A673 (cell line): ENCODE measurements at regions not wholly inside any gene's neighbourhood (a gene's known extent, or its start where the extent isn't known, plus 50 kb on each side); places are given as distances from the start of the nearest gene placed in this dataset.

ENCODE experiments used
- BruUV-seq: library from RNA; stranded (reverse); fragments of 400-500 nt; replicated peaks from 2 replicates; lab custom pipeline; 2021; lab: Mats Ljungman, UMichigan
- CTCF ChIA-PET: fragments of 300-600 bp; sonication (Branson Sonifier 250); formaldehyde crosslinking; loops from one replicate; lab custom pipeline; 2022; ENCODE audit warnings: antibody characterized with exemption; lab: Charles Lee
- POLR2A ChIA-PET: fragments of 300-600 bp; sonication (Branson Sonifier 250); formaldehyde crosslinking; loops from one replicate; lab custom pipeline; 2022; ENCODE audit warnings: antibody characterized with exemption; ENCODE audit not compliant: low non-redundant PET; lab: Charles Lee
- DNase-seq: peaks from one replicate; pipeline ENCODE4 v3.0.0-alpha.2; 2015; ENCODE audit warnings: low spot score
- H3K27ac ChIP-seq: fragments of 200-600 bp; sonication (generic); 2 replicates; pipeline ENCODE4 v1.5.1; 2016; ENCODE audit warnings: mixed run types, low read depth, mild to moderate bottlenecking, mixed read lengths, antibody characterized with exemption, low read length; ENCODE audit not compliant: poor library complexity, severe bottlenecking
- H3K27me3 ChIP-seq: fragments of 200-600 bp; sonication (generic); replicated peaks from 2 replicates; pipeline ENCODE4 v1.6.1; 2017; ENCODE audit warnings: mixed run types, low read depth, mild to moderate bottlenecking, mixed read lengths, antibody characterized with exemption, low read length; ENCODE audit not compliant: insufficient read depth, poor library complexity
- H3K36me3 ChIP-seq: fragments of 200-600 bp; sonication (generic); 2 replicates; pipeline ENCODE4 v1.6.1; 2016; ENCODE audit warnings: mixed run types, mild to moderate bottlenecking, mixed read lengths, antibody characterized with exemption, low read length; ENCODE audit not compliant: insufficient read depth, poor library complexity, severe bottlenecking
- H3K4me1 ChIP-seq: fragments of 200-600 bp; sonication (generic); 2 replicates; pipeline ENCODE4 v1.6.1; 2017; ENCODE audit warnings: mixed run types, mild to moderate bottlenecking, mixed read lengths, antibody characterized with exemption, low read length; ENCODE audit not compliant: insufficient read depth, poor library complexity, severe bottlenecking
- H3K4me3 ChIP-seq: fragments of 200-600 bp; sonication (generic); 2 replicates; pipeline ENCODE4 v1.5.1; 2016; ENCODE audit warnings: low read depth, mixed run types, mild to moderate bottlenecking, mixed read lengths, low read length; ENCODE audit not compliant: poor library complexity, severe bottlenecking
- H3K9me3 ChIP-seq: fragments of 200-600 bp; sonication (generic); 2 replicates; pipeline ENCODE4 v1.6.1; 2016; ENCODE audit warnings: mixed run types, low read depth, mild to moderate bottlenecking, mixed read lengths, antibody characterized with exemption, low read length; ENCODE audit not compliant: poor library complexity, severe bottlenecking
- EZH2 ChIP-seq: fragments of 200-600 bp; sonication (generic); IDR thresholded peaks from 2 replicates; pipeline ENCODE4 v1.6.1; 2017; ENCODE audit warnings: borderline replicate concordance, low read depth, mild to moderate bottlenecking, mixed read lengths, antibody characterized with exemption, low read length; ENCODE audit not compliant: poor library complexity, severe bottlenecking
- intact Hi-C: fragments of 100-400 bp; cut with micrococcal nuclease; formaldehyde crosslinking; loops from one replicate; pipeline ENCODE4 v1.10.0; 2022; ENCODE audit not compliant: unreplicated experiment
- TF ChIP-seq, protein P1 (sequence below): fragments of 300-800, 200-600 bp; sonication (generic); conservative IDR thresholded peaks from 2 replicates; pipeline ENCODE4 v1.5.1; 2017; ENCODE audit warnings: low read depth, mild to moderate bottlenecking, antibody characterized with exemption, low read length, moderate library complexity, mixed read lengths

DNA sequence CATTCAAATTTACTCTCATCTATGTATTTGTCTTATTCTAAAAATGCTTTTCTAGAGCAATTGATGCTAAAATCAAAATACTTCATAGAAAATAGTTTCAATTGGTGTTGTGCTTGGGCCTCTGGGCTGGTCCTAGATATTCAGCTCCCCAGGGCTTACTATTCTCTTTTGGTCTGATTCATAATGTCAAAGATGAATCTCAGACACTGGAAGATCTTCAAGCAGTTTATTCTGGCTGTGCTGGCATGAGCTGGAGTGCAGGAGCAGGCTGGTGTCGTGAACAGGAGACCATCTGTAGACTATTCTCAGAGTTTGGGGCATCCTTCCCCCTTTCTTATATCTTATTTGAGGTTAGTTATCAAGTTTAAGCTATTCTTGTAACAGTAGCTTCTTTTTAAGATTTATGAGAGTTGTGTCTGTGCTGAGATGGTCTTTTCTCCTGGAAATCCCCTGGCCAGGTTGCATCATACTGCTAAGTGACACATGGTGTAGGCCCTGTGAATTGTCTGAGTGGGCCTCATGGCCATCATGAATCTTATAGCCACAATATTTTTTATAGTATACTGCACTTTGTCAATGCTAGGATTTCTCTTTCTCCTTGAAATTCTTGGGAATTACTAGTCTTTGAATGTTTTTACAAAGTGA lies 1624.0 kb upstream of the IGFBP7 start:
- BruUV-seq = no TSS peak
- CTCF ChIA-PET = no interaction called here
- intact Hi-C loops = no loop called here

DNA sequence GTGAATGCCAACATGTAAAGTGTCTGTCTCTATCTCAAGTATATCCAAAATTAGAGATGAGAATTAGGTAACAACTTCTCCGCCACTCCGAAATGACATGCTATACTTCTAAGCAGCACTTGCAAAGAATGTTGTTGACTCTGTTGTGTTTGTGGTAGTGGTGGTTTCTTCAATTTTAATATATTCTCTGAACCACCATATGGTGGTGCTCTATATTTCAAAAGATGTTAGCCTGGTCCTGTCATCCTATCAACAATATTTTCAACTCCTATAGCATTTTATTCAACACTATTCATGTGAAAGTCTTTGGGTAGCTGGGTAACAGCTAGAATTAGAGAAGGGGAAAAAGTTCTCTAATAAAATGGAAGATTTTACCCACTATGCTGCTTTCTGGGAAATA lies 1622.8 kb upstream of the IGFBP7 start:
- no peak overlapping the region for H3K27ac ChIP-seq
- no peak overlapping the region for H3K4me3 ChIP-seq
- ChIA-PET POLR2A (no interaction called here), CTCF (no interaction called here)
- DNase-seq = no peak
- no peaks in the 10 kb centered on the region for H3K4me1 ChIP-seq
- TF ChIP-seq EZH2 = no peak
- TF ChIP-seq, protein P1, sequence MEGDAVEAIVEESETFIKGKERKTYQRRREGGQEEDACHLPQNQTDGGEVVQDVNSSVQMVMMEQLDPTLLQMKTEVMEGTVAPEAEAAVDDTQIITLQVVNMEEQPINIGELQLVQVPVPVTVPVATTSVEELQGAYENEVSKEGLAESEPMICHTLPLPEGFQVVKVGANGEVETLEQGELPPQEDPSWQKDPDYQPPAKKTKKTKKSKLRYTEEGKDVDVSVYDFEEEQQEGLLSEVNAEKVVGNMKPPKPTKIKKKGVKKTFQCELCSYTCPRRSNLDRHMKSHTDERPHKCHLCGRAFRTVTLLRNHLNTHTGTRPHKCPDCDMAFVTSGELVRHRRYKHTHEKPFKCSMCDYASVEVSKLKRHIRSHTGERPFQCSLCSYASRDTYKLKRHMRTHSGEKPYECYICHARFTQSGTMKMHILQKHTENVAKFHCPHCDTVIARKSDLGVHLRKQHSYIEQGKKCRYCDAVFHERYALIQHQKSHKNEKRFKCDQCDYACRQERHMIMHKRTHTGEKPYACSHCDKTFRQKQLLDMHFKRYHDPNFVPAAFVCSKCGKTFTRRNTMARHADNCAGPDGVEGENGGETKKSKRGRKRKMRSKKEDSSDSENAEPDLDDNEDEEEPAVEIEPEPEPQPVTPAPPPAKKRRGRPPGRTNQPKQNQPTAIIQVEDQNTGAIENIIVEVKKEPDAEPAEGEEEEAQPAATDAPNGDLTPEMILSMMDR = no peak
- no peaks in the 10 kb centered on the region for H3K27me3 ChIP-seq
- no TSS peak for BruUV-seq
- H3K36me3 ChIP-seq = no peaks in the 10 kb centered on the region
- intact Hi-C loops = no loop called here
- H3K9me3 ChIP-seq = no peaks in the 10 kb centered on the region

More for the DNA sequence above, 1624.0 kb upstream of the IGFBP7 start:
- H3K27me3 ChIP-seq = no peaks in the 10 kb centered on the region
- no peak overlapping the region for H3K4me3 ChIP-seq
- TF ChIP-seq, protein P1 = no peak
- TF ChIP-seq EZH2 = no peak
- POLR2A ChIA-PET = no interaction called here
- no peaks in the 10 kb centered on the region for H3K9me3 ChIP-seq
- no peak for DNase-seq
- no peaks in the 10 kb centered on the region for H3K4me1 ChIP-seq
- H3K36me3 ChIP-seq = no peaks in the 10 kb centered on the region
- no peak overlapping the region for H3K27ac ChIP-seq

GRCh38 chr4:58723954-58724353 lies 1613.8 kb upstream of the IGFBP7 start:
- ChIA-PET CTCF (no interaction called here), POLR2A (no interaction called here)
- no peaks in the 10 kb centered on the region for H3K4me1 ChIP-seq
- H3K27ac ChIP-seq = no peak overlapping the region
- BruUV-seq = no TSS peak
- no peaks in the 10 kb centered on the region for H3K9me3 ChIP-seq
- intact Hi-C loops = no loop called here
- no peaks in the 10 kb centered on the region for H3K27me3 ChIP-seq
- DNase-seq = no peak
- TF ChIP-seq, protein P1 = no peak
- no peak for TF ChIP-seq EZH2
- H3K36me3 ChIP-seq = no peaks in the 10 kb centered on the region
- no peak overlapping the region for H3K4me3 ChIP-seq
